ENCODE measurements at regions not wholly inside any gene's neighbourhood (a gene's known extent, or its start where the extent isn't known, plus 50 kb on each side); places are given as distances from the start of the nearest gene placed in this dataset.

DNA sequence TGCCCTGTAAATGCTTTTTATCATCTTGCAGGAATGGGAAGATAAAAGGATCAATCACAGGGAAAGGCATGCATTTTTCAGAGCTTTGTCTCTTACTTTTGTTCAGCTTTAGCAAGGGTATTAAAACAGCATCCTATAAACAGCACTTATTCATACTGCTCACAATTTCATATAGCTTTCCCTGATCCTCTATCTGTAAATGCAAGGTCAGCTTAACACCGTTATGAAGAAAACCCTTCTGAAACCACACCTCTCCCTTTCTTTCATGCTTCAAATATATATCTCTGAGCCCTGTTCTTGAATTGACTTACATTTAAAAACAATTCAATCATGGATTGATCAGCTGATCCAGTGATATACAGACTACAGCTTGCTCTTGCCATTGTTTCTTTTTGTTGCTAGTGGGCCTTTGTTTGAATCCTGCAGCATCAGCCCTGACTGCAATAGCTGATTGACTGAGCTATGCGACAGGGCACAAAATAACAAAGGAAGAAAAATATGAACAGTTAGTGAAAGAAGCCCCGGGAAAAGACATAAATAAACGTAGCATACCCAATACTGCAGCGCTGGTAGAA is 795.5 kb upstream of the CDH2 start:
- no peak for DNase-seq (ENCODE audit: low read depth)

DNA sequence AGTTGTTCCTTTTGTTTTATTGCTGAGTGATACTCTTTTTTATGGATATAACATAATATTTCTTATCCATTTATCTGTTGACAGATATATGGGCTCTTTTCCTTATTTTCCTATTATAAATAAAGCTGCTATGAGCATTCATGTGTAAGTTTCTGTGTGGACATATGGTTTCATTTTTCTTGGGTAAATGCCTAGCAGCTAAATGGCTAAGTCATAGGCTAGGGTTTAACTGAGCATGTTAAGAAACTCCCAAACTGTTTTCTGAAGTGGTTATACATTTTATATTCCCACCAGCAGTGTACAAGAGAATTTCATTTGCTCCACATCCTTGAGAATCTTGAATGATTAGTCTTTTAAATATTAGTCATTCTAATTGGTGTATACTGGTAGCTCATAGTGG is 786.6 kb upstream of the CDH2 start:
- no peak for DNase-seq (ENCODE audit: low read depth)

DNA sequence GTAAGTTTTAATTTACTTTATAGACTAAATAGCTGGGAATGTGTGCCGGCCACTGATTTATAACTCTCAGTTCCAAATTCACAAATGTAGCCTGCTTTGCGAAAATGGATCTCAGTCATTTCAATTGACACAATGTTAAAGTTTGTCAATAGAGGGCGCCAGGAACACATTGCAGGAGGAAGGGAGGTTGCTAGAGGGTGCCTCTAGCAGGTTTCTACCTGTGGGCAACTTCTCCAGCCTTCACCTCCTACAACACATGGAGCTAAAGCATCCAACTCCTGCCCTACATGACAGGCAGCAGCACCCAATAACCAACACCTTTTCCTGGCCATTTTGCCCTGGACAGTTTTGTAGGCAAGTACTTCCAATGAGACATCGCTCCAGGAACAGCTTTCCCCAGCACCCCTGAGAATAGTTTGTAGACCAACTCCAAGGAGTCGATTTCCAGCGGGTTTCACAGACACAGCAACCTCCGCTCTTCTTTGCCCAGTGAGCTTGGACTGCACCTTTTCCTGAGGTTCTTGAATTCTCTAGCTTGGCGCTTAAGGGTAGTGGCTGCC is 784.8 kb upstream of the CDH2 start:
- no peak for DNase-seq (ENCODE audit: low read depth)

DNA sequence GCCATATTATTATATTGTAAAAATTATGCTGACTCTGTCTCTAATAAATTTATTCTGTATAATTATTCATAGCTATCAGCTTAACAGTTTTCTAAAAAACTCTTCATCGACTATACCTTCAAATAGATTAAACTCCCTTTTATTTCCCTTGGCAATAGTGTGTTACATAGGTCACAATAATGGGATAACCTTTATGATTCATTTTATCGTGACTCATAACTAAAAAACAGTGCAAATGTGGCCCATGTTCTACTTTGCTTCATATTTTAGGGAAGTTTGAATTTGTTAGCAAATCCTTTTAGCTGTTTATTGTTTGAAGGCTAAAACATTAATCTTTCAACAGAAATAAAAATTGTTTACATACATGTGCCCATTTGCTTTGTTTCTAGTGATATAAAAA is 783.2 kb upstream of the CDH2 start:
- peak; percentile 22 for DNase-seq (ENCODE audit: low read depth)

DNA sequence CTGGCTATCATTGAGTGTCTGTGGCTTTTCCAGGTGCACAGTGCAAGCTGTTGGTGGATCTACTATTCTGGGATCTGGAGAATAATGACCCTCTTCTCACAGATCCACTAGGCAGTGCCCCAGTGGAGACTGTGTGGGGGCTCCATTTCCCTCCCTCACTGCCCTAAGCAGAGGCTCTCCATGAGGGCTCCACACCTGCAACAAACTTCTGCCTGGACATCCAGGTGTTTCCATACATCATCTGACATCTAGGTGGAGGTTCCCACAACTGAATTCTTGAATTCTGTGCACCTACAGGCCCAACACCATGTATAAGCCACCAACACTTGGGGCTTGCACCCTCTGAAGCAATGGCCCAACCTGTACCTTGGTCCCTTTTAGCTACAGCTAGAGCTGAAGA is 775.4 kb upstream of the CDH2 start:
- no peak for DNase-seq (ENCODE audit: low read depth)

DNA sequence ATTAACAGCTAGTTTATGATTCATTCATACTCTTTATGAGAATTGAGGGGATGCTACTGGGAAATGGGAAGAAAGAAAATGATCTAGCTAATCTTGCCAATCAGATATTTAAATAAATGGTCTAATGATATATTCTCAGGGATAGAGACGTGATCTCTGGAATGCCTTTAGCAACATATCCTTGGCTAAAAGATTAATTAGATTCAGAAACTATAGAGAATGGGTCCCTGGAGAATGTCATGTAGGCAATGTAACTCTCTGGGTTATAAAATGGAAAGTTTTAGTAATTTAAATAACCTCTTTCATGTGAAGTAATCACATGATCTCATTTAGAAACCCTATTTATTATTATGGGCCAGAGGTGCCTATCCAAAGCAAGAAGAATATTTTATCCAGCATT is 771.0 kb upstream of the CDH2 start:
- DNase-seq (ENCODE audit: low read depth), result no peak

DNA sequence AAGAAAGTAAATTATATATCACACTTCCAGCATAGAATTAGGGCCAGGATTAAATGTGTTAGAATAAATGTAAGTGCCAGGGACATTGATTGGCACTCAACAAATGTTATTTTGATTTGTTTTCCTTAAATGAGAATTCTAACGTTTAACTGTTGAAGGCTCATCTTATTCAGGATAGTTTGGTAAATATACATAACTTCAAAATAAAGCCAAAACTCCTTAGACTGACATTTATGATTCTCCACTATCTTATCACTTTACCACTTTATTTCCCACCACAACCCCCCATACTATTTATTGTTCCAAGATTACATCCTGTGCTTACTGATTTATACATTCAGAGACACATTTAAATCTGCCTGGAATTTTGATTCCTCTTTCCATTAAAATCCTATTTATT is 769.5 kb upstream of the CDH2 start:
- DNase-seq (ENCODE audit: low read depth), result no peak

DNA sequence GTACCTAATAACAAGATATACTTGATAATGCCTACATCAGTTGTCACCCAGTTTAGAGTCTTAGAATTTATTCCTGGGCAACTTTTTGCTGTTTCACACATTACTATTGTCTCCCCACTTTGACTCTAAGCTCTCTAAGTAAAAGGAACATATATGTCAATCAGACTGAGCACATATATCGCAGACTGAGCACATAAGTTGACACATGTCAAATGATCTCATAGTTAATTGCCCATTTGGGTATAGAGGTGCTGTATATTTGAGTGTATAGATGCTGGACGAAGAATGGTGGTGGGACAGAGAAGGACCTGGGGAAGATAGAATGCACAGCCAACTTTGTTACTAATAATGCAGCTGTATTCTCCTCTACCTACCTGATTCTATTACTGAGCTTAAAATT is 746.0 kb upstream of the CDH2 start:
- no peak for DNase-seq (ENCODE audit: low read depth)

DNA sequence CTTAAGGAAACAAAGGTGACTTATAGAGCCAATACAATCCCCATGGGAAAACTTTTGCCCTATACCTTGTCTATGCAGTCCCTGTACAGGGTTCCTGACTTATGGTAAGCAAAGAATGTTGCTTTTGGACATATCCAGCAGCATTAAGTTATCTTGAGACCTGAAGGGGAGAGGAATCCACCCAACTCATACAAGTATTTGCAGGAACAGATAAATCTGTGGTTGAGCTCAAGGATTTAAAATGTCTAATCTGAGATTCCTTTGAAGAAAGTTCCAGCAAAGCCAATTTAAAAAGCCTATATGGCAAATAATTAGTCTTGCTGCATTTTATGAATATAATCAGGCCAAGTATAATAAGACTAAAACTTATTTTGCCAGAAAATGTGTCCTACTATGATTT is 739.5 kb upstream of the CDH2 start:
- no peak for DNase-seq (ENCODE audit: low read depth)

DNA sequence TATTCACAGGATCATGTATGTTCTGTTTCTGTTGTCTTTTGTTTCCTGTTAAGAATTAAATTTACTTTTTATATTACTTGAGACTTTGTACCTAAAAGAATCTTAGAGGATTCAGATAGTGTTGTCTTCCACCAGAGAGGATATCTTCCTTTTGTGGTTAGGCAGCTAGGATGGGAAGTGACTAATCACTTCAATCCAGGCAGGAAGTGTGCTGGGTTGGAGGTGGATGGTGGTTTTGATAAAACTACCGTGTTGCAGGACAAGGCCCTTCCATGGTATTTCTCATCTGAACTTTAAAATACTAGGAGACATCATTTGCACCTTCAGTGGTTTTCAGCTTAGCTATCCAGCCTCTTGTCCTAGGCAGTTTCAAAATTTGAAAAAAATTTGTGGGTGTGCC is 728.6 kb upstream of the CDH2 start:
- peak; percentile 35 for DNase-seq (ENCODE audit: low read depth)

DNA sequence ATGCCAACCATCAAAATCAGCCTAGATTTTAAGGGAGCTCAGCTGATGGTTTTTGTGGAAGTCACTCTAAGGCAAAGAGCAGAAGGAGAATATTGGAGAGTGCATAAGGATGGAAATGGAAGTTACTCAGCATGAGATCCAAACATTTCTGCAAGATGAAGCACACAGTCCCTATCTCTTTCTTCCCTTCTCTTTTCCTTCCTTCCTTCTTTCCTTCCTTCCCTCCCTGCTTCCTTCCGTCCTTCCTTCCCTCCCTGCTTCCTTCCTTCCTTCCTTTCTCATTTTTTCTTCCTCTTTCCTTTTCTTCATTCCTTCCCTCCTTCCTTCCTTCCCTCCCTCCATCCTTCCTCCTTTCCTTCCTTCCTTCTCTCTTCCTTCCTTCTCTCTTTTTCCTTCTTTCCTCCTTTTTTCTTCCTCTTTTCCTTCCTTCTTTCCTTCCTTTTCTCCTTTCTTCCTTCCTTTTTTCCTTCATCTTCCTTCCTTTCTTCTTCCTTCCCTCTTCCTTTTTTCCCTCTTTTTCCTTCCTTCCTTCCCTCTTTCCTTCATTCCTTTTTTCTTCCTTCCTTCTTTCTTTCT is 727.9 kb upstream of the CDH2 start:
- DNase-seq (ENCODE audit: low read depth), result no peak

DNA sequence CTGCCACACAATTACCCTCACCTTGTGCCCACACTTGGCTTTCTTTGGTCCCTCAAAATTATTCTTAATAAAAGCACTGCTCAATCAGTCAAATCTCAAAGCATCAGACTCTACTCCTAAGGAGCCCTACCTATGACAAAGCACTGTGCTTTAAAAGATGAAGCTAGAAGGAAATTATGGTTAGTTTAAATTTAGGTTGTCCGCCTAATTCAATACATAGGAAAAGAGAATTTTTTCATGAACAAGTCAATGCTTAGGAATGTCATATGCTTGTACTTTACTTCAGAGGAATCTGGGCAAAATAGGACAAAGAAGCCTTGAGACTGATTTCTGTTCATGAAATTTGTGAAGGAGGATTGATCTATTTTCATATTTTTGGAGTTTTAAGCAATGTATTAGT is 726.4 kb upstream of the CDH2 start:
- DNase-seq (ENCODE audit: low read depth), result no peak

DNA sequence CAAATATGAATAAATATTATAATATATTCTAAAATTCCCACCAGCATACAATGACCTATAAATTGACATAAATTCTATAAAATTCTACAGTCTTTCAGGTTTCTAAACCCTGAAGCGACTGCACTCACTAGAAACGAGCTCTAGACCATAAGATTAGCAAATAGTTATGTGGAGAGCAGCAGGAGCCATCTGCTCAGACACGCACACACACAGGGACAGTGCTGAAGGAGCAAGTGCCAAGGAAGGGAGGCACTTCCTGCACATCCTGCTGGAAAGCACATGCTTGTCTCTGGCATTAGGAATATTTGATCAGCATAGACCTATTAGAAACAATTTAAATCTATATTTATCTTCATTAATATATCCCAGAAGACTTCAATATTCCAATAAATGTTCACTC is 713.9 kb upstream of the CDH2 start:
- no peak for DNase-seq (ENCODE audit: low read depth)

DNA sequence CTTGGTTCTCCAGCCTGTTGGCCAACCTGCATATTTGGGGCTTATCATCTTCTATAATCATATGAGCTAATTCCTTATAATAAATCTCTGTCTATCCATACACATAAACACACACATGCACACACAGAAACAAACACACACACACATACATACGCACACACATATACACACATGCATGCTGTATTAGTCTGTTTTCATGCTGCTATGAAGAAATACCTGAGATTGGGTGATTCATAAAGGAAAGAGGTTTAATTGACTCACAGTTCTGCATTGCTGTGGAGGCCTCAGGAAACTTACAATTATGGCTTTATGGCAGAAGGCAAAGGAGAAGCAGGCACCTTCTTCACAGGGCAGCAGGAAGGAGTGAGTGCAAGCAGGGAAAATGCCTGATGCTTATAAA is 707.4 kb upstream of the CDH2 start:
- no peak for DNase-seq (ENCODE audit: low read depth)

DNA sequence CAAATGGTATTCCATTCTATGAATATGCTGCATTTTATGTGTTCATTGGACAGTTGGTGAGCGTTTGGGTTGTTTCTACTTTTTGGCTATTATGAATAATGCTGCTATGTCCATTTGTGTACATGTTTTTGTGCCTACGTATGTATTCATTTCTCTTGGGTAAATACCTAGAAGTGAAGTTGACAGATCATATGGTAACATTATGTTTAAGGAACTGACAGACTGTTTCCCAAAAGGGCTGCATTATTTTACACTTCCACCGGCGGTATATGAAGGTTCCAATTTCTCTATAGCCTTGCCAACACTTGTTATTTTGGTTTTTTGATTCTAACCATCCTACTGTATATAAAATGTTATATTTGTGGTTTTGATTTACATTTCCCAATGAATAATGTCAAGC is 703.9 kb upstream of the CDH2 start:
- no peak for DNase-seq (ENCODE audit: low read depth)

DNA sequence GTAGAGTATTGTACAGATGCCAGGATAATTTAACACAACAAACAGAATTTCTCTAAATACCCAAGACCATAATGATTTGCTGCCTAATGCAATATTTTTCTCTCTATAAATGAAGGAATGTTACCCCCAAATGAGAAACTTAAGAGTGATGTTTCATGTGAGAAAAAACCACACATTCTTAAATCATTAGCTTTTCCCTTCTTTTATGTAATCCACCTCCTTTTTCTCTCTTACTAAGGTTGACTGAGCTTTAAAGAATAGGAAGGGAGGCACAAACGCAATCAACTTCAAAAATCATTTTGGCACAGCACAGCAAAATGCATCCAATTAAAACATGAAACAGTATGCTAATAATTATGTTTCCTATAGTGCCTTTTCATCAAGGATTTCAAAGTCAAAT is 698.1 kb upstream of the CDH2 start:
- no peak for DNase-seq (ENCODE audit: low read depth)

DNA sequence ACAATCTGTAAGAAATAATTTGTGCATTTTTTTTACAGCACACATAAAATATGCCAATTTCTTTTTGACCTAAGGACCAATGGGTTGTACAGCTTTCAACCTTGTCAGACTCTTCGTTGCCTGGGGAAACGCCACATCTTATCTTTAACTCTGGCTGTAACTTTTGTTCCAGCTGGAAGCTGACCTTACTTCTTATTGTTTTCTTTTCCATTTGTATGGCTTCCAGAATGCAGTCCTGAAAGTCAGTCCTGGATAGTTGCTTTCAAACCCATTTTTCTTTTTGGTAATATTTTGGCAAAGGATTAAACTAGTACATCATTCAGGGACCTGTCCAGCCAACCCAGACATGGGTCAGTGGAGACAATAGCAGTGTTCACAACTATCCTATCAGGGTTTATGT is 686.5 kb upstream of the CDH2 start:
- no peak for DNase-seq (ENCODE audit: low read depth)

DNA sequence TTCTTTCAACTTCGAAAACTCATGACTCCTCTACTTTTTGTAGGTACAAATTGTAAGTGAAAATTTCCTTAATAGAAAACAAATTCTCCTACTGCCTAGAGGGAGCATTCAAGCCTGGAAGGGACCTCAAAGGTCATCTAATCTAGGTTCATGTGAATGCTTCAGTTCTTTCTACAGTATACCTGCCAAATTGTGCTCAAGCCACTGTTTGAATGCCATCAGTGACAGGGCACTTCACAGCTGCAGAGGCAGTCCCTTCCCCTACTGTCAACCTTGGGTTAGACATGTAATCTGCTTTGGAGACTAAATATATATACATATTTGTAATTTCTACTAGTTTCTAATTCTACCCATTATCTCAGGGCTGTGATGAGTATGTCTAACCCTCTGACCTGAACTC is 681.3 kb upstream of the CDH2 start:
- no peak for DNase-seq (ENCODE audit: low read depth)

DNA sequence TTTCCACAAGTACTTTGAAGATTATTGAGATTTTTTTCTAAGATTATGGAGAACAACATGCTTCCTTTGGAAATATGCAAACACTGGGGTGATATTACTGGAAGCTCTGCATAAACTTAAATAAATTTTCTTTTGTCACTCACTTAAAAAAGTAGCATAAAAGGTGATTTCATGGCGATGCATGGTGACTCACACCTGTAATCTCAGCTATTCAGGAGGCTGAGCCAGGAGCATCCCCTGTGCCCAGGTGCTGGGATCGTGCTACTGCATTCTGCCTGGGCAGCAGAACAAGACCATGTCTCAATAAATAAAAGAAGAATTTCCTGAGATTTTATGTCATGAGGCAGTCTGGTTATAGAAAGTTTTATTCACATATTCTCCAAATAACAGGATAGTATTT is 679.1 kb upstream of the CDH2 start:
- no peak for DNase-seq (ENCODE audit: low read depth)

DNA sequence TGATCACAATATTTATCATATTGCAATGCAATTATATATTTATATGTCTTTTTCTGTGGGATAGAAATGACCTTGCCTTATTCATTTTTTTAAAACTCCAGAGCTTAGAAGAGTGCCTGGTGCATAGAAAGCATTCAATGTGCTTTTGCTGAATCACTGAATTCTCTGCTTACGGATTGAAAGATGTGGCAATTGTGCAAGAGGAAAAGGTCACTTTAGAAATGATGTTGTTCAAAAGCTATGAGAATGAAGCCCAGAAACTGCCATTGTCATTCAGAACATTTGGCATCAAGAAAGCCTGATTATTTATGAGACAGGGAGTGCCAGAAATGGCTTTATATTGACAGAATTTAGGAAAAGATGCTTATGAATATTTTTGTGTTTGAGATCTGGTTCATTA is 678.6 kb upstream of the CDH2 start:
- no peak for DNase-seq (ENCODE audit: low read depth)

DNA sequence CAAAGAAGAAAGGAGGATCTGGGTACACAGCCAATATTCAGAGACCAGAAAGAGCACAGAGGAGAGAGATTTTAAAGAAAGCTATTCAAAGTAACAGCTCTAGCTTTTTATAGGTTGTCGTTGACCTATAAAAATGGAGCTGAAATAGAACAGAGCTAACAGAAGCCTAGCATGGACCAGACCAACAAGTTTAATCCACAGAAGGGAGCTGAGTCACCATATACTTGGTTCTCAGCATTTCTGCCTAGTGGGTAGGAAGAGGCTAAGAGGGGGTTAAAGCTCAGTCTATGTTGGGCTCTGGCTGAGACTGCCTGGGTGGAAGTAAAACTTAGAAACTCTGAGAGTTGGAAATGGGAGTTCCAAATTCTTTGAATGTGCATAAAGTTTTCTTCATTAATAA is 678.0 kb upstream of the CDH2 start:
- no peak for DNase-seq (ENCODE audit: low read depth)

DNA sequence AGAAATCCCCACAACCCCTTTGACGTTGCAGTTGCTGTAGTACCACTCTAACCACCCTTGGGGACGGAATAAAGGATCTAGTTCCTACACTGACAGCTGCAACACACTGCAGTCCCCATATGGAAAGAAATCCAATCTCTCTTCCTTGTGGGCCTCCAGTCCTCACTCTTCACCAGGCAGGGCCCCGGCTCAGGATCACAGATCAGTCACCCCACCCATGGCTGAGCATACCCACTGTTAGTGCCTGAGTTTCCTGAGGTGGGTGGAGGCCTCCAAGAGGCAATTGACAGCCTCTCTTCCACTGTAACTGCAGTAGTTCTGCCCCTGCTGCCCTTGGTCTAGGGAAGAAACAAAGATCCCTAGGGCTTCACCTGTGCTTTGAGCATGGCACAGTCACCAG is 670.0 kb upstream of the CDH2 start:
- DNase-seq (ENCODE audit: low read depth), result no peak

DNA sequence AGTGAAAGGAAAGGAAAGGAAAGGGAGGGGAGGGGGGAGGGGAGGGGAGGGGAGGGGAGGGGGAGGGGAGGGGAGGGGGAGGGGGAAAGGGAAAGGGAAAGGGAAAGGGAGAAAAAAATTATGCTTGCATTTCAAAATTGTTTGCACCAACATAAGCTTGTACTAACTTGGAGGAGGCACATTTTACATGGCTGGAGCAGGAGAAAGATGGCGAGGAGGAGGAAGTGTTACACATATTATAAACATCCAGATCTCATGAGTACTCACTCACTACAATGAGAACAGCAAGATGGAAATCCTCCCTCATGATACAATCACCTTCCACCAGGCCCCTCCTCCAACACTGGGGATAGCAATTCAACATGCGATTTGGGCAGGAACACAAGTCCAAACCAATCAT is 660.2 kb upstream of the CDH2 start:
- no peak for DNase-seq (ENCODE audit: low read depth)

DNA sequence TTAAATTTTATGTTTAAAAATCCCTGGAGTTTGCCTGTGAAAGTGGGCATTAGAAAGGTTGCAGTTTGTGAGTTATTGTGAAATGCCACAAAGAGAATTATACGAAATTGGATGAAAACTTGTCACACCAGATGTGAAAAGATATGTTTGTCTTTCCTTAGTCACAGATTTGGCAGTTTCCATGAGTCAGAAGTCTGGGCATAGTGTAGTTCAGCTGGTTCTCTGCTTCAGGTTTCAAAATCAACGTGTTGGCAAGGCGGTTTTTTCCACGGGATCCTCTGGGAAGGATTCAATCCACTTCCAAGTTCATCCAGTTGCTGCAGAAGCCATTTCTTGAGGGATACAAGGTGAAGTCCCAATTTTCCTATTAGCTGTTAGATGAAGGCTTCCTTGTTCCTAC is 658.0 kb upstream of the CDH2 start:
- DNase-seq (ENCODE audit: low read depth), result peak; percentile 73

DNA sequence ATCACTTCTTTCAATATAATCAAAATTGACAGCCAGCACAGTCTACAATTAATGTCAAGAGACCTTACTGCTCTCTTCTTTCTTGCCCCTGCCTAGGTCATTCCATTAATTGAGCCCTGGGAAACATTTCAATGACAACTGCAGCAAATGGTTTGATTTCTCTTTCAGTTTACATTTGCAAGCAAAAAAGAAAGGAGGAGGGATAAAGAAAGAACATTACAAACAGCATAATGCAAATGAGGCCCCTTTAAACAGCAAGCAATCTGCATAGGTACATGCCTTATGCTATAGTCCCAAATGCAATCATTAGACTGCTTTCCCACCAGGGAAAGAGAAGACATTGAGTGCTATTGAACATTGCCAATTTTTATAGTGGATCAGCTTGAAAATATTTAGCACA is 655.0 kb upstream of the CDH2 start:
- DNase-seq (ENCODE audit: low read depth), result no peak
